Stimulated activated naive B cell treated with anti-CD40 and anti-IgM and Interleukin-4, amounts not matched to agents 10 μg/mL and 1 μg/mL and 100 μg/mL, for 72 hours (primary cell): ENCODE measurements at regions not wholly inside any gene's neighbourhood (a gene's known extent, or its start where the extent isn't known, plus 50 kb on each side); places are given as distances from the start of the nearest gene placed in this dataset.
A peak's percentile ranks its signal among the peaks of the same experiment; 100 is the strongest.

Source experiments
- ATAC-seq, 2 donors: fragments of 150-1000 bp; cut with Tn5 transposase; replicated peaks; 2 replicates each; pipeline ENCODE4 v1.10.0; 2021; ENCODE audit warnings: moderate library complexity in 1 of 2
- DNase-seq: peaks from one replicate; pipeline ENCODE4 v3.0.0; 2021
- H3K27ac Mint-ChIP-seq: one replicate; pipeline ENCODE4 v1.8.0; 2022; ENCODE audit warnings: mild to moderate bottlenecking, mixed read lengths
- H3K27me3 Mint-ChIP-seq, 2 donors: one replicate each; pipeline ENCODE4 v1.8.0; 2022; ENCODE audit warnings: mixed read lengths in 2 of 2
- H3K36me3 Mint-ChIP-seq, 2 donors: one replicate each; pipeline ENCODE4 v1.8.0; 2022; ENCODE audit warnings: mixed read lengths in 2 of 2, mild to moderate bottlenecking in 1 of 2
- H3K4me1 Mint-ChIP-seq, 2 donors: one replicate each; pipeline ENCODE4 v1.8.0; 2022; ENCODE audit warnings: mixed read lengths in 2 of 2, mild to moderate bottlenecking in 1 of 2
- H3K4me3 Mint-ChIP-seq, 2 donors: one replicate each; pipeline ENCODE4 v1.8.0; 2022; ENCODE audit warnings: mild to moderate bottlenecking in 2 of 2, mixed read lengths in 2 of 2, moderate library complexity in 1 of 2
- H3K9me3 Mint-ChIP-seq, 2 donors: one replicate each; pipeline ENCODE4 v1.8.0; 2022; ENCODE audit warnings: mixed read lengths in 2 of 2, mild to moderate bottlenecking in 1 of 2

- H3K4me3 Mint-ChIP-seq, result no peak overlapping the region
- peak; percentile 71 to 85 for ATAC-seq
- H3K27ac Mint-ChIP-seq, result no peak overlapping the region
- peak; percentile 17 for DNase-seq
- H3K27me3 Mint-ChIP-seq, result peaks cover 14 to 30% of the 10 kb centered on the region in 2 donors
- H3K4me1 Mint-ChIP-seq, result peaks cover 3 to 8% of the 10 kb centered on the region in 2 donors
- H3K9me3 Mint-ChIP-seq, result peaks cover 5 to 6% of the 10 kb centered on the region in 2 donors
- H3K36me3 Mint-ChIP-seq, result peaks cover 3 to 4% of the 10 kb centered on the region in 2 donors
Measured at GRCh38 chr18:44098551-44099098, 582.1 kb upstream of the SETBP1 start.

- ATAC-seq, result no peak
- Mint-ChIP-seq H3K4me3 (no peak overlapping the region), H3K27me3 (peaks cover 0 to 5% of the 10 kb centered on the region in 2 donors), H3K4me1 (no peaks in the 10 kb centered on the region), H3K36me3 (no peaks in the 10 kb centered on the region), H3K27ac (no peak overlapping the region), H3K9me3 (no peaks in the 10 kb centered on the region)
- no peak for DNase-seq
Measured at GRCh38 chr18:44107187-44107586, 573.5 kb upstream of the SETBP1 start.

GRCh38 chr18:44111337-44111736 lies 569.4 kb upstream of the SETBP1 start:
- no peaks in the 10 kb centered on the region for H3K9me3 Mint-ChIP-seq
- ATAC-seq, result no peak
- no peak for DNase-seq
- no peaks in the 10 kb centered on the region for H3K4me1 Mint-ChIP-seq
- no peak overlapping the region for H3K27ac Mint-ChIP-seq
- H3K36me3 Mint-ChIP-seq, result no peaks in the 10 kb centered on the region
- peaks cover 6 to 25% of the 10 kb centered on the region in 2 donors for H3K27me3 Mint-ChIP-seq
- H3K4me3 Mint-ChIP-seq, result no peak overlapping the region

GRCh38 chr18:44117821-44118220 lies 562.9 kb upstream of the SETBP1 start:
- Mint-ChIP-seq H3K27ac (no peak overlapping the region), H3K4me1 (peaks cover 3 to 5% of the 10 kb centered on the region in 2 donors), H3K9me3 (no peaks in the 10 kb centered on the region), H3K36me3 (no peaks in the 10 kb centered on the region), H3K27me3 (peaks cover 7 to 47% of the 10 kb centered on the region in 2 donors), H3K4me3 (no peak overlapping the region)
- ATAC-seq (no peak), DNase-seq (no peak)

GRCh38 chr18:44119607-44120006 lies 561.1 kb upstream of the SETBP1 start:
- Mint-ChIP-seq H3K4me1 (peaks cover 3 to 5% of the 10 kb centered on the region in 2 donors), H3K9me3 (no peaks in the 10 kb centered on the region), H3K27ac (no peak overlapping the region), H3K36me3 (no peaks in the 10 kb centered on the region), H3K27me3 (peaks cover 4 to 39% of the 10 kb centered on the region in 2 donors), H3K4me3 (no peak overlapping the region)
- ATAC-seq (no peak), DNase-seq (no peak)

GRCh38 chr18:44123743-44124142 lies 556.9 kb upstream of the SETBP1 start:
- Mint-ChIP-seq H3K27me3 (peaks cover 4 to 17% of the 10 kb centered on the region in 2 donors), H3K27ac (no peak overlapping the region), H3K36me3 (no peaks in the 10 kb centered on the region), H3K9me3 (no peaks in the 10 kb centered on the region), H3K4me1 (peaks cover 3 to 5% of the 10 kb centered on the region in 2 donors), H3K4me3 (no peak overlapping the region)
- ATAC-seq, result peak in 1 of 2 donors; percentile 87
- DNase-seq, result no peak

- no peak for ATAC-seq
- H3K4me3 Mint-ChIP-seq, result no peak overlapping the region
- H3K27ac Mint-ChIP-seq, result no peak overlapping the region
- DNase-seq, result no peak
- H3K9me3 Mint-ChIP-seq, result no peaks in the 10 kb centered on the region
- peaks cover 5 to 14% of the 10 kb centered on the region in 2 donors for H3K4me1 Mint-ChIP-seq
- H3K27me3 Mint-ChIP-seq, result peaks cover 6 to 11% of the 10 kb centered on the region in 2 donors
- no peaks in the 10 kb centered on the region for H3K36me3 Mint-ChIP-seq
Measured at GRCh38 chr18:44125446-44125845, 555.2 kb upstream of the SETBP1 start.

- DNase-seq, result no peak
- H3K4me1 Mint-ChIP-seq, result peaks cover 8 to 18% of the 10 kb centered on the region in 2 donors
- no peak overlapping the region for H3K27ac Mint-ChIP-seq
Measured at GRCh38 chr18:44126598-44126997, 554.1 kb upstream of the SETBP1 start.

GRCh38 chr18:44128365-44128764 lies 552.3 kb upstream of the SETBP1 start:
- H3K36me3 Mint-ChIP-seq, result no peaks in the 10 kb centered on the region
- no peaks in the 10 kb centered on the region for H3K9me3 Mint-ChIP-seq
- H3K27ac Mint-ChIP-seq, result no peak overlapping the region
- peaks cover 8 to 19% of the 10 kb centered on the region in 2 donors for H3K4me1 Mint-ChIP-seq
- no peak for ATAC-seq
- peaks cover 0 to 3% of the 10 kb centered on the region in 2 donors for H3K27me3 Mint-ChIP-seq
- H3K4me3 Mint-ChIP-seq, result no peak overlapping the region
- no peak for DNase-seq

More at GRCh38 chr18:44126598-44126997, 554.1 kb upstream of the SETBP1 start:
- Mint-ChIP-seq H3K27me3 (peaks cover 3 to 5% of the 10 kb centered on the region in 2 donors), H3K9me3 (no peaks in the 10 kb centered on the region), H3K4me3 (no peak overlapping the region), H3K36me3 (no peaks in the 10 kb centered on the region)
- no peak for ATAC-seq

- no peak overlapping the region for H3K4me3 Mint-ChIP-seq
- no peaks in the 10 kb centered on the region for H3K9me3 Mint-ChIP-seq
- DNase-seq (peak; percentile 24), ATAC-seq (peak; percentile 90 to 95)
- H3K36me3 Mint-ChIP-seq, result no peaks in the 10 kb centered on the region
- peaks cover 8 to 19% of the 10 kb centered on the region in 2 donors for H3K4me1 Mint-ChIP-seq
- H3K27me3 Mint-ChIP-seq, result peaks cover 0 to 3% of the 10 kb centered on the region in 2 donors
- H3K27ac Mint-ChIP-seq, result peak overlapping the region; percentile 61
Measured at GRCh38 chr18:44130376-44130942, 550.2 kb upstream of the SETBP1 start.

GRCh38 chr18:44133483-44133882 lies 547.2 kb upstream of the SETBP1 start:
- Mint-ChIP-seq H3K27me3 (peaks cover 0 to 3% of the 10 kb centered on the region in 2 donors), H3K4me3 (no peak overlapping the region), H3K9me3 (peaks cover 1 to 3% of the 10 kb centered on the region in 2 donors), H3K4me1 (peaks cover 8 to 19% of the 10 kb centered on the region in 2 donors), H3K36me3 (no peaks in the 10 kb centered on the region), H3K27ac (no peak overlapping the region)
- no peak for DNase-seq
- no peak for ATAC-seq

- H3K27me3 Mint-ChIP-seq, result peaks cover 0 to 3% of the 10 kb centered on the region in 2 donors
- DNase-seq (no peak), ATAC-seq (no peak)
- H3K27ac Mint-ChIP-seq, result no peak overlapping the region
- peaks cover 1 to 3% of the 10 kb centered on the region in 2 donors for H3K9me3 Mint-ChIP-seq
- H3K36me3 Mint-ChIP-seq, result no peaks in the 10 kb centered on the region
- H3K4me1 Mint-ChIP-seq, result peaks cover 8 to 16% of the 10 kb centered on the region in 2 donors
- H3K4me3 Mint-ChIP-seq, result no peak overlapping the region
Measured at GRCh38 chr18:44134447-44134846, 546.2 kb upstream of the SETBP1 start.

- H3K4me1 Mint-ChIP-seq, result peaks cover 5 to 7% of the 10 kb centered on the region in 2 donors
- no peak for DNase-seq
Measured at GRCh38 chr18:44135741-44136140, 544.9 kb upstream of the SETBP1 start.

GRCh38 chr18:44136326-44136725 lies 544.4 kb upstream of the SETBP1 start:
- ATAC-seq (no peak), DNase-seq (no peak)
- no peaks in the 10 kb centered on the region for H3K27me3 Mint-ChIP-seq
- no peak overlapping the region for H3K27ac Mint-ChIP-seq
- H3K36me3 Mint-ChIP-seq, result no peaks in the 10 kb centered on the region
- no peak overlapping the region for H3K4me3 Mint-ChIP-seq
- H3K9me3 Mint-ChIP-seq, result peaks cover 1 to 3% of the 10 kb centered on the region in 2 donors
- peaks cover 2 to 3% of the 10 kb centered on the region in 2 donors for H3K4me1 Mint-ChIP-seq

More at GRCh38 chr18:44135741-44136140, 544.9 kb upstream of the SETBP1 start:
- ATAC-seq, result no peak
- Mint-ChIP-seq H3K9me3 (peaks cover 1 to 3% of the 10 kb centered on the region in 2 donors), H3K4me3 (no peak overlapping the region), H3K36me3 (no peaks in the 10 kb centered on the region), H3K27me3 (no peaks in the 10 kb centered on the region), H3K27ac (no peak overlapping the region)

- Mint-ChIP-seq H3K27ac (no peak overlapping the region), H3K4me1 (no peaks in the 10 kb centered on the region), H3K36me3 (no peaks in the 10 kb centered on the region), H3K4me3 (no peak overlapping the region), H3K9me3 (no peaks in the 10 kb centered on the region), H3K27me3 (no peaks in the 10 kb centered on the region)
- no peak for ATAC-seq
- no peak for DNase-seq
Measured at GRCh38 chr18:44143072-44143471, 537.6 kb upstream of the SETBP1 start.
